ENCODE measurements at regions not wholly inside any gene's neighbourhood (a gene's known extent, or its start where the extent isn't known, plus 50 kb on each side); places are given as distances from the start of the nearest gene placed in this dataset.
"Not testable (repeated sequence)": the region's sequence is repeated elsewhere in the genome, so short reads cannot be mapped to it uniquely, and the experiment has no call there.

- no peaks in the 10 kb centered on the region for H3K9me3 ChIP-seq (ENCODE audit: severe bottlenecking)
- no peak for DNase-seq
- no peak overlapping the region for H3K4me3 ChIP-seq (ENCODE audit: low read depth, low read length)
- TF ChIP-seq, protein P1, sequence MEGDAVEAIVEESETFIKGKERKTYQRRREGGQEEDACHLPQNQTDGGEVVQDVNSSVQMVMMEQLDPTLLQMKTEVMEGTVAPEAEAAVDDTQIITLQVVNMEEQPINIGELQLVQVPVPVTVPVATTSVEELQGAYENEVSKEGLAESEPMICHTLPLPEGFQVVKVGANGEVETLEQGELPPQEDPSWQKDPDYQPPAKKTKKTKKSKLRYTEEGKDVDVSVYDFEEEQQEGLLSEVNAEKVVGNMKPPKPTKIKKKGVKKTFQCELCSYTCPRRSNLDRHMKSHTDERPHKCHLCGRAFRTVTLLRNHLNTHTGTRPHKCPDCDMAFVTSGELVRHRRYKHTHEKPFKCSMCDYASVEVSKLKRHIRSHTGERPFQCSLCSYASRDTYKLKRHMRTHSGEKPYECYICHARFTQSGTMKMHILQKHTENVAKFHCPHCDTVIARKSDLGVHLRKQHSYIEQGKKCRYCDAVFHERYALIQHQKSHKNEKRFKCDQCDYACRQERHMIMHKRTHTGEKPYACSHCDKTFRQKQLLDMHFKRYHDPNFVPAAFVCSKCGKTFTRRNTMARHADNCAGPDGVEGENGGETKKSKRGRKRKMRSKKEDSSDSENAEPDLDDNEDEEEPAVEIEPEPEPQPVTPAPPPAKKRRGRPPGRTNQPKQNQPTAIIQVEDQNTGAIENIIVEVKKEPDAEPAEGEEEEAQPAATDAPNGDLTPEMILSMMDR (IDR thresholded peaks at IDR 0.05; ENCODE audit: low read depth, low read length): no peak
- H3K36me3 ChIP-seq: no peaks in the 10 kb centered on the region
- no peak overlapping the region for H3K27ac ChIP-seq
- no peaks in the 10 kb centered on the region for H3K27me3 ChIP-seq (ENCODE audit: insufficient read depth, low read depth, severe bottlenecking)
Measured at GRCh38 chr1:221040101-221040500, 160.9 kb downstream of the HLX start.

DNA sequence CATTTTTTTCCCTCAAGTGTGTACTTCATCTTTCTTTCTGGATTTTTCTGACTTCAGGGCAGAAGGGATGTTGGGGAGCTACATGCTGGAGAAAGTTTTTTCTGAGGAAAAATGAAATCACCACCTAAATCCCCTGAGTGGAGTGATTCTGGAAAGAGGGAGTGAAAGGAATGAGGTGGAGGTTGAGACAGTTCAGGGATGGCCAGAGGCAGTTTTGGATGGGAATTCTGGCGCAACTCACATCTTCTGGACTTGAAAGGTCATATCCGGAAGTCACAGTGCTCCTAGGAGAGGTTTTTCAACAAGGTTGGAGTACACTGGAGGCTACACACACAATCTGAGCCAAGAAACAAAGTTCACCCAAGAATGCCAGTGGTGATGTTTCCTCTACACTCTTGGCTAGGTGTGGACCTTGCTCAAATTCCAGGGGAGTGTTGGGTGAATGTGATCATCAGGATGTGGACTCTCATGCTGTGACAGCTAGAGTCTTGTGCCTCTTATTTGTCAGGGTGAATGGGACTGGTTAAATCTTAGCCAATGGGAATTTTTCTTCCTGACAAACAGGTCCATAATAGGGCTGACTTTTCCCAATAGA is 161.5 kb downstream of the HLX start:
- no peak overlapping the region for H3K27ac ChIP-seq
- H3K9me3 ChIP-seq (ENCODE audit: severe bottlenecking): no peaks in the 10 kb centered on the region
- no peak overlapping the region for H3K4me3 ChIP-seq (ENCODE audit: low read depth, low read length)
- no peaks in the 10 kb centered on the region for H3K27me3 ChIP-seq (ENCODE audit: insufficient read depth, low read depth, severe bottlenecking)
- TF ChIP-seq, protein P1 (IDR thresholded peaks at IDR 0.05; ENCODE audit: low read depth, low read length): no peak
- no peaks in the 10 kb centered on the region for H3K36me3 ChIP-seq
- DNase-seq: no peak

GRCh38 chr1:221044538-221044937 is 165.3 kb downstream of the HLX start:
- Histone ChIP-seq H3K4me3 (ENCODE audit: low read depth, low read length) (no peak overlapping the region), H3K27me3 (ENCODE audit: insufficient read depth, low read depth, severe bottlenecking) (no peaks in the 10 kb centered on the region), H3K27ac (no peak overlapping the region), H3K9me3 (ENCODE audit: severe bottlenecking) (peaks cover under 1% of the 10 kb centered on the region), H3K36me3 (no peaks in the 10 kb centered on the region)
- TF ChIP-seq, protein P1 (IDR thresholded peaks at IDR 0.05; ENCODE audit: low read depth, low read length): no peak
- DNase-seq: no peak

GRCh38 chr1:221045151-221045550 is 165.9 kb downstream of the HLX start:
- H3K9me3 ChIP-seq (ENCODE audit: severe bottlenecking): peaks cover 5% of the 10 kb centered on the region
- DNase-seq: no peak
- H3K4me3 ChIP-seq (ENCODE audit: low read depth, low read length): no peak overlapping the region
- H3K36me3 ChIP-seq: no peaks in the 10 kb centered on the region
- no peaks in the 10 kb centered on the region for H3K27me3 ChIP-seq (ENCODE audit: insufficient read depth, low read depth, severe bottlenecking)
- no peak overlapping the region for H3K27ac ChIP-seq
- TF ChIP-seq, protein P1 (IDR thresholded peaks at IDR 0.05; ENCODE audit: low read depth, low read length): no peak

DNA sequence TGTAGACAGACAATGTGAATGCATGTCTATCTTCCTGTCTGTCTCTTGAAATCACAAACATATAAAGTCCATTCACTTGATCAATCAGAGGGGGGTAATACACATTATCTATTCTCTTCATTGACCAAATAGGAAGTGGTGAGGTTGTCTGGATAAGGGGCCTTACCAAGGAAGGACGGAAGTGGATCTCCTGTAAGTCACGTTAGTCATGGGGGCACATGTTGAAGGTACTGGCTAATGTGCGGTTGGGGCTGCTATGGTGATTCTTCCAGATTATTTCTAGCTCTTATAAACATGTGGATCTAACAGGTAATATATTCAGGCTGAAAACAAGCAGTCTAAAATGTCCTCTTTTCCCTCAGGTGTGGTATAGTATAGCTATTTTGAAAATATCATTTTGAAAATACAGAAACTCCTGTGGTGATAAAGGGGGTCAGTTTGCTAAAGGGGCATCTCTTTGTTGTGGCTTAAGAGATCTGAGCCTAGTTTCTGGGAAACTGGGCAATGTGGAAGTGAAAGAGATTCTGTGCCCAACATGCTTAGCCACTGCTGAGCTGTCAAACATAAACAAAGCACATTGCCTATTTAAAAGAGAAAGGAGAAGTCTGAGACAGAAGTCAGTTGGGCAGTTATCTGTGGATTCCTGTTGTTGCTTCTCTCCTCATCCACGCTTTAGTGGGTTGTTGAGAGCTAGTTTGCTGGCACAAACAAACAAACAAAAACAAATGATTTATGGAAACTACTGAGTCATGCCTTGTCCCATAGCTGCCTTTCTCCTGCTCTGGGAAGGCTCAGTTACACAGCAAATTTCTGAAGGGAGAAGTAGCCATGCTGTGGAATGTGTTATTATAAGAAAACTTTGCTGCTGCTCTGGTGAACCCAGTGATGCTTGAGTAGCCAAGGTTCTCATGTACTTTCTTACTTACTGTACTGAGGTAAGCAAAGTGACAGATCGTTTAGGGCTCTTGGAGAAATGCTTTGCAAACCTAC is 166.9 kb downstream of the HLX start:
- DNase-seq: no peak
- TF ChIP-seq, protein P1 (IDR thresholded peaks at IDR 0.05; ENCODE audit: low read depth, low read length): no peak
- peaks cover 5% of the 10 kb centered on the region for H3K9me3 ChIP-seq (ENCODE audit: severe bottlenecking)
- no peak overlapping the region for H3K4me3 ChIP-seq (ENCODE audit: low read depth, low read length)
- H3K27ac ChIP-seq: no peak overlapping the region
- no peaks in the 10 kb centered on the region for H3K36me3 ChIP-seq
- no peaks in the 10 kb centered on the region for H3K27me3 ChIP-seq (ENCODE audit: insufficient read depth, low read depth, severe bottlenecking)

DNA sequence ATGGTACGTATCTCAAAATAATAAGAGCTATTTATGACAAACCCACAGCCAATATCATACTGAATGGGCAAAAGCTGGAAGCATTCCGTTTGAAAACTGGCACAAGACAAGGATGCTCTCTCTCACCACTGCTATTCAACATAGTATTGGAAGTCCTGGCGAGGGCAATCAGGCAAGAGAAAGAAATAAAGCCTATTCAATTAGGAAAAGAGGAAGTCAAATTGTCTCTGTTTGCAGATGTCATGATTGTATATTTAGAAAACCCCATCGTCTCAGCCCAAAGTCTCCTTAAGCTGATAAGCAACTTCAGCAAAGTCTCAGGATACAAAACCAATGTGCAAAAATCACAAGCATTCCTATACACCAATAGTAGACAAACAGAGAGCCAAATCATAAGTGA is 172.1 kb downstream of the HLX start:
- not testable (repeated sequence) for H3K4me3 ChIP-seq (ENCODE audit: low read depth, low read length); H3K27ac ChIP-seq; DNase-seq; H3K9me3 ChIP-seq (ENCODE audit: severe bottlenecking); H3K36me3 ChIP-seq; H3K27me3 ChIP-seq (ENCODE audit: insufficient read depth, low read depth, severe bottlenecking)
